SW 1271 (cell line): ENCODE measurements at regions not wholly inside any gene's neighbourhood (a gene's known extent, or its start where the extent isn't known, plus 50 kb on each side); places are given as distances from the start of the nearest gene placed in this dataset.

Source experiments
- DNase-seq, 2 experiments: peaks; one replicate each; lab custom pipeline; 2025; lab: John Stamatoyannopoulos, UW

DNA sequence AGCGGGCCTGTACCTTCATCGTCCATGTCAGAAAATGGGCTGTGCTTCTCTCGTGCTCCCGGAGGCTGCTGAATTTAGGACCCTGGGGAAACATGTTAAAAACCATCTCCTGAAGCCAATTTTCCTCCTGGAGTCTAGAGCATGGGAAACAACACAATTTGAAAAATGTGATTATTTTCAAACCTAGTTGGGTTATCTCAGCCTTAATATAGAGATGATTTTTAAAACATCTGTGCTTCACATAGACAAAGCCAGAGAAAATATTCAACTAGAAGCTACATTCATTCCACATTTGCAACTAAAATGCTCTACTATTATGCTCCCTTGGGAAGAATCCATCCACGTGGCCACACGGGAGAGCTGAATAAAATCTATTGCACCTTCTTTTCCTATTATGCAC lies 225.9 kb upstream of the TMEM72 start:
- DNase-seq = no peak

DNA sequence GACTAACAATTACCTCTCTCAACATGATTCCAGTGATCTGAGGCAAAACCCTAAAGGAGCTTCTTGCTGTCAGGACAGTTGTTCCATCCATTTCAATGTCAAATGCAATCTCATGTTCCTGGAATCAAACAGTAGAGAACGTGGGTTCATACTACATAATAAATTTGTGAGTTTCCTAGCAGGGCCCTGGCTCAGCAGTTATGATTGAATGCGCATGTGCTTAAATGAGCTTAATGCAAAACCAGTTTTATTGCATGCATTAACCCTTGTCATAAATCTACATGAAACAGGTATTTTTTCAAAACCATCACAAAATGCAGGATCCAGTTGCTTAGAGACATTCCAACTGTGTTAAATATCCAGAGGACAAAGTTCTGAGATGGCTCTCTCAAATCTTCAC lies 225.4 kb upstream of the TMEM72 start:
- DNase-seq = no peak

DNA sequence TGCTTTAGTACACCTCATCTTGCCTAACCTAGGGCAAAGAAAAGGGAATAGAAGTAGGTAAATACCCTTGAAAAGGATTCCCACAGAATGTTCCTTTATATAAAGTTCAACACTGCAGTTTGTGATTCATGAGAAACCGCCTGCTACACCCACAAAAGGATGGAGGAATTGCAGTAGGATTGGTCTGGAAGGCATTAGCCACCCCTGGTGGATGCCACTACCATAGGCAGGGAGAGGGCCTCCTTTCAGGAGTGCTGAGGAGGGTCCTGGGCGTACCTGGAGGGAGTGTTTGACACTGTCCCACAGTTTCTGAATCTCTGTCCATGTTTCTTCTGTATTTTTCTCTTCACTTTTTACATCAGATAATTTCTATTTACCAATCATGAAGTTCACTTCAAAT lies 221.8 kb upstream of the TMEM72 start:
- no peak for DNase-seq

DNA sequence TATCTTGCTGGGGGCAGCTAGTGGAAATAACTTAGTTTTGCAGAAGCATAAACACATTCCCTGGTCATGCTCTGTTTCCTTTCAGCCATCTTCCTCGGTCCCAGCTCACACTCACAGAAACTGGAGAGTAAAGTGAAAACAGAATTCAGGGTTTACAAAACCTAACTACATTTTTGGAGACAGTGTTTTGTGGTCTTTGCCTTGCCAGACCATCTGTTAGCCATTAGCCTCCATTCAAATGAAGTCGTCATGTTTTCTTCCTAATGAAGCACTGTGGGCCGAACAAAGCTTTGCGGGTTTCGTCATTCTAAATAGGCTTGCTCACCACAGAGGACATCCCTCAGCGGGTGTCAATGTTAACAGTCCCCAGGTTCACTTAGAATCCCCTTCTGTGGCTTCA lies 214.6 kb upstream of the TMEM72 start:
- DNase-seq = no peak

DNA sequence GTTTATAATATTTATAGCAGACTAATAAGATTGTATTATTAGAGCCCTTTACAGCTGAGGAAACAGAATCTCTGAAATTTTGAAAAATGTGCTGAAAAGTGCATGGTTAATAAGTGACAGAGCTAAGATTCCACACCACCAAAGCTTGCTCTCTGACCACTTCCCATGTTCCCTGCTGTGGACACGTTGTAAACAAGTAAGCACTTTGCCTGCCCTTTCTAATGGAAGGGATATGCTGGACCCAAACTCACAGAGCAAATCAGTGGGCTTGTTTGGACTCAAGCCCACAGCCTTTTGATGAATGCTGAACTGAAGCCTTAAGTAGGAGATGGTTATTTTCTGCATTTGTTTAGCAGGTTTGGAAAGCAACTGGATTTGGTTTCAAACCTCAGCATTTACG lies 214.0 kb upstream of the TMEM72 start:
- no peak for DNase-seq

DNA sequence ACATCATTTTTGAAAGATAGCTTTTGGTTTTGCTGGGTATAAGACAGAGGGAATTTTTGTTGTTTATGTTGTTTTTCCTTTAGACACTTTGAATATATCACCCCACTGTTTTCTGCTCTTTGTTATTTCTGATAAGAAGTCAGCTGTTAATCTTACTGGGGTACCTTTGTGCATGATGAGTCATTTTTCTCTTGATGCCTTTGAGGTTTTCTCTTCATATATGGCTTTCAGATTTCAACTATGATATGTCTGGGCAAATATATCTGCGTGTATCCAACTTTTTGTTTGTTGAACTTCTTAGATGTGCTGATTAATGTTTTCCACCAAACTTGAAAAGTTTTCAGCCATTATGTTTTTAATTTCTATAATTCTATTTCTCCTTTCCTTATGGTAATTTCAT lies 208.6 kb upstream of the TMEM72 start:
- no peak for DNase-seq

DNA sequence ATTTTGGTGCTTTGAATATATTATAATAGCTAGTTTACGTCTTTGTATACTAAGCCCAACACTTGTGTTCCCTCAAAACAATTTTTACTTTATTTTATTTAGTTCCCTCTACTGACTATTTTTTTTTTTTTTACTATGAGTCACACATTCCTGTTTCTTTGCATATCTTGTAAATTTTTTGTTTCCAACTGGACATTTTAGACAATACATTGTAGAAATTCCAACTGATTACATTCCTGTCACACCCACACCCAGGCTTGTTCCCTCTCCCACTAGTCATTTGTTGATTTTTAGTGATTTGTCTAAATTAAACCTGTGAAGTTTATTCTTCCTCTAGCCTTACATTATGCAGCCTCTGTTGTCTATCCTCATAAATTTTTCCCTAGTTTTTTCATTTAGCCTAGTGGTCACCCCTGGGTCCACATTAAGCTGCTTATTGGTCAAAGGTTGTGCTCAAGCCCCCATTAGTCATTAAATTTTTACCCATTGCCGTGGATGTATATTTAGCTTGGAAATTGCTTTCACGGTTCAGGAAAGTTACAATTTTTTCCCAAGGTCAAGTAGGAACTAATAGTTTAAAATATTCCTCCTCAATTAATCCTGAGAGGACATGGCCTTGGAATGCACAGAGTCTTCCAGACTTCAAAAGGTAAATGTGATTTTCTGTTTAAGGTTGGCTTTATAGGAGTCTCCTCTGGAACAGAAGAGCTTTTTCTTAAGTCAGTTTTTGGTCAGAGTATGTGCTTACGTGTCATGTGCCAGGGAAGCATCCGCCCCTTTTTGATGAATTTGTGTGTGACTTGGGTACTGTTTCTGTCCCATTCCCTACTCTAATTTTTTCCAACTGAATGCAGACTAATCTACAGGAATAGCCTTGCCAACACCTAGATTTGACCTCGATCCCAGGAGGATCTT lies 207.6 kb upstream of the TMEM72 start:
- DNase-seq = no peak

DNA sequence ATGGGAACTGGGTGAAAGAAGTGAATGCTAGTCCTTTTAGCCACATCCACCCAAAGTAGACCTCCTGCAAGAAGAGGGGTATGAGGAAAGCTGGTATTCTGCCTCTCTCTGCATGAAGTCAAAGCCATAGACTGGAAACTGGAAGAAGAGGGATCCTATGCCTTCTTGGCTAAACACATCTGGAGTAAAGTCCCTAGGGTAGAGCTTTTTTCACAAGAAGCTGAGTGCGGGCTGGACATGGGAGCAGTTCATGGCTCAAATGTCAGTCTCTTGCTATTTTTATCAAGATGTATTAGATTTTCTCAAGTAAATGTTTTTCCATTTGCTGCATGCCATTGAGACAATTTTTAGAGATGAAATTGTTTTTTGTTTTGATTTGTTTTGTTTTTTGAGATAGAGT lies 206.5 kb upstream of the TMEM72 start:
- DNase-seq = no peak

DNA sequence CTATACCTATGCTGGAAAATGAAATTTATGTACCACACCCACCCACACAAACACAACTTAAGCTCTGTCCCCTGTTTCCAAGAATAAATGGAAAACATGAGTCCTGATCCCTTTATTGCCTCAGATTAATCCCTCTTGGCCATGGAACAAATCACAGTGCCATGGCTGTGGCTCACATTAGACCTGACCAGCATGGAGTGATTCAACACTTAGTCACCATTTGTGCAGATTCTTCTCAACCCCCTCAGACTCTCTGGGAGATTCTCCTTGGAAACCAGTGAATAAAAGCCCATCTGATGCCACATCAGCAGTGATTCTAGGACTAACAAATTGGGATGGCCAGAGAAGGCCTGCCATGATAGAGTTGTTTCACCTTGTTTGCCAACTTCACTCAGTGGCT lies 204.4 kb upstream of the TMEM72 start:
- DNase-seq = no peak

DNA sequence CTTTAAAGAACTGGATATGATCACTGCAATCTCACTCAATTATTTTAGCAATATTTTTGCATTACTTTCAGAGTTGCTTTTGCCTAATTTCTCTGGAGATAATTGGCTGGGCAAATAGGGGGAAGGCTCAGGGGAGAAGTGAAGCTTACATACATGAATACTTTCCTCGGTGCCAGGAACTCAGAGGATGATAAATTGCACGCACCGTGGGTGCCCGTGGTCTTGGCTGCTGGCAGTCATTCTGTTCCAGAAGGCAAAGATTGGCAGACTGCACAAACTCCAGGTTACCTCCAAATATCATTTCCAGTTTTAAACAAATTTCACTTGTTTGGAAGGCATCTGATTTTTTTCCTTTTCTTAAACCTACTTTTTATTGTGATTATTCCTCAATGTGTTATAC lies 197.8 kb upstream of the TMEM72 start:
- no peak for DNase-seq

DNA sequence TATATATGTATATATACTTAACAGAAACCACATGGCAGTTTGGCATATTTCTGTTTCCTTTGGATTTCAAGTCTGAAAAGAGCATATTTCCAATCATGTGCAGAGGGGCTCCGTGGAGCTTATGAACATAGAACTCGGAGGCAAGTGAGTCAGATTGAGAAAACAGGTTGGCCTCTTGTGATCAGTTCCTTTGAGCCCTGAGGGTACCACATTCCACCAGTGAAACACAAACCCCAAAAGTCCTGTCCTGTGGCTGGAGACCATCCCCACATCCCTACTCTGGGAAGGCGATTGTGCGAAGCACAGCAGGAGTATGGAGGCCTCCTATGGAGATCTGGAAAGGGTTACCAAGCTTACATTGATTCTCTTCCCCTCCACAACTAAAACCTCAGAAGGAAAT lies 196.7 kb upstream of the TMEM72 start:
- no peak for DNase-seq

DNA sequence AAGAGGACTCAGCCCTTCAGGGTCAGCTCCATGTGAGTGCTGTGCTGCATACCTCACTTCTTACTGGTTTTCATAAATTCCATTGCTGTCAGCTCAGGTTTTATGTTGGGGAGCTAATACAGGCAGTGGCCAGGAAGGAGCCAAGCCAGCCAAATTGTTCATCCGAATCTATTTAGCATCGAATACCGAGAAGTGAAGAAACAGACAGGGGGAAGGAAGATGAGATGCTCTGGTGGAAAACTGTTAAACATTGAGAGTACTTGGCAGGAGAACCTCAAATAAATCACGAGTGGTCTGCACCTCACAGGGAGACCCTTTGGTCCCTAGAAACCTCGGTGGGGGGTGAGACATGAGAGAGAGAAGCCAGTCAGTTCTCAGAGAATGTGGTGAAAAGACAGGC lies 196.0 kb upstream of the TMEM72 start:
- no peak for DNase-seq

DNA sequence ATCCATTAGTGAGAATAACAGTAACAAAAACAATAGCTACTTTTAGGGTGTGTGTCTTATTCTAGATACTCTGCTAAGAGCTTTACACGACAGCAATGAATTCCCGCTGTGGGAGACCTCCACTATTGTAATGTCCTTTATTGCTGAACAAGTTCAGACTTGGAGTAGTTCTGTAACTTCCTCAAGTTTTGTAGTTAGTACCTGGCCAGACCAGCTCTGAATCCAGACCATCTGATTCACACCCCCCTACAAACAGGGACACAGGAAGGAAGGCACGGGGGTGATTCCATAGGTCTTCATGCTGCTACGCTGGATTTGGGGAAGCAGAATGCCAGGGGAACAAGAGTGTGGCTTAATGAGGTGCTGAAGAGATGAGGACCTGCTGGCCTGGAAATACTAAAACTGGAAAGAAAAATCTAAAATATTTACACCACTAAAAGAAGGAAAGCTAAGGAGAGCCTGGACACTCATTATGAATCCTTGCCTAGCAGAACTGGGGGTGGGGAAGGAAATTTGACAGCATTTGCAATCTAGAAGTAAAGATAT lies 194.6 kb upstream of the TMEM72 start:
- DNase-seq = no peak

DNA sequence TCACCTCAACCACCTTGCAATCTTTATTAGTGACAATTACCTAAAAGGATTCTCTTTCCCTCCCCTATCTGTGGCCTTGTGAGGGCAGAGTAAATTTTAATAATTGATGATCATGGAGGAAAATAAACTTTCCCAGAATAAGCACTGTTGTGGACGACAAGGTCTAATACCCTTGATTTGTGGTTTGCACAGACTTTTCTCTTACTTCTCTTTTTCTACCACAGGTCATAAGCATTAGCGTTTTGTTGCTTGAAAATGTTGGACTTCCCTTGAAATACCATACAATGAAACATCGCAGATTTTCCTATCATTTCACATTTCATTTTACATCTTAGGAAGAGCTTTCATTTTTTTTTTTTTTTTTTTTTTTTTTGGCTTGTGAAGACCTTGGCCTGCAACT lies 188.1 kb upstream of the TMEM72 start:
- DNase-seq = no peak

DNA sequence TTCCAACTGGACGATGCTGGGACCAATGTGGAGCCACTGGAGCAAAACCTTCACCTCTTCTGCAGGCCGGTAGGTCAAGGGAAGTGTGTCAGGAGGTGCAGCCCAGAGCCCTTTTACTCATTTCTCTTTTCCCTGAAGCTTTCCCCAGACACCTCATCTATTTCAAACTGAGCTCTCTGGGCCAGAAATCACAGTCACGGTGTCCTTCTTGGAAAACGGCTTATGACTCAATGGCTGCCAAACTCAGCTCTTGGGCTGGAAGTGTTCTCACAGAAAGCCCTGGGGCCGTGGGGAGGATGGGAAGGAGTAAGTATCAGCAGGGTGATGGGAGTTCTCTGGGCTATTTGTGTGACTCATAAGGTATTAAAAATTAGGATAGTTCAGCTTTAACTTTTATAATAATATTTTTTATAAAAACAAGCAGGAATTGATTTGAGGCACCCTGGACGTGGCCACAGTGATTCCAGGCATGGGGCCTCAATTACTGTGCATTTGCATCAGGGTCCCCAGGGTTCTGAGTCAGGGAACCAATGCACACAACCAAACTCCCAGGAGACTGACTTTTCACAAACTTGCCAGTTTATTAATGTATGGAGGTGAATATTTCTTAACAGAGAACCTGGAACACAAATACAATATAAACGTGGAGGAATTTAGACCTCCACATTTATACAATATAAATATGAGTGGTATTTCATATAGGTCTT lies 187.4 kb upstream of the TMEM72 start:
- DNase-seq = no peak

DNA sequence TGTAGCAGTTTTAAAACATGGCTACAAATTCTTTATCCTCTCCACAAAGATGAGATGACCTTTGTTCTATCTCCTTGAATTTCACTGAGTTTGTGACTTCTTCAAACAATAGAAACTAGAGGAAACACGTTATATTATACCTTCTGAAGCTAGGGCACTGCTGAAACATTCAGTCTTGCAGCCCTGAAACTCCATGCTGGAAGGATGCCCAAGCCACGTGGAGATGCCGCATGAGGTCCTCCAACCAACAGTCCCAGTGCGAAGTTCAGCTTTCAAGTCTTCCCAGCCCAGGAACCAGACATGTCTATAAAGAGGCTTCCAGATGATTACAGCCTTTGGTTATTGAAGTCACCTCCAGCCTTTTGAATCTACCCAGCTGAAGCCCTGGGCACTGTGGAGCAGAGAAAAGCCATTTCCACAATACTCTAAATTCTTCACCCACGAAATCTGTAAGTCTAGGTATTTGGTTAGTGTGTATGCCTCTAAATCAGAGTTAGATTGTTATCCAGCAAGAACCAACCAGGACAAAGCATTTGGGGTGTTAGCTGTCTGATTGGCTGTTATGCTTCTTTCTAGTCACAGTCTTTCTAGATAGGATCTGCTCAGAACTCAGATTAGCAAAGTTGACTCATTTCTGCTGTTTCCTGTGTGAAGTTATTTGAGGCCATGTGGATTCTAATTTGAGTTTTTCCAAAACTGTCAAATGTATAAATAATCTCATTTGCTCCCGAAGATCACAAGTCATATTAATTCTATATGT lies 186.5 kb upstream of the TMEM72 start:
- DNase-seq = no peak

DNA sequence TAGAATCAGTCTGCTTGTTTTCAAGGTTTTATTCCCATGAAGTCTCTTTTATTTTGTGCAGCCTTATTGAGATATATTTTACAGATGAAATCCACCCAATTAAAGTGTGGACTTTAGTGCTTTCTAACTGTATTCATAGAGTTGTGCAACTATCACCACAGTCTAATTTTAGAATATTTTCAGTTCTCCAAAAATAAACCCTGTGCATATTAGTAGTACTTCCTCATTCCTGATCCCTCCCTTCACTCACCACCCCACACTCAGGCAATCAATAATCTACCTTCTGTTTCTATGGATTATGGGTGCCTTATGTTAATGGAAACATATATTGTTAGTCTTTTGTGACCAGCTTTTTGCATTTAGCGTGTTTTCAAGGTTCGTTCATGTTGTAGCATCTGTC lies 185.7 kb upstream of the TMEM72 start:
- DNase-seq = no peak

DNA sequence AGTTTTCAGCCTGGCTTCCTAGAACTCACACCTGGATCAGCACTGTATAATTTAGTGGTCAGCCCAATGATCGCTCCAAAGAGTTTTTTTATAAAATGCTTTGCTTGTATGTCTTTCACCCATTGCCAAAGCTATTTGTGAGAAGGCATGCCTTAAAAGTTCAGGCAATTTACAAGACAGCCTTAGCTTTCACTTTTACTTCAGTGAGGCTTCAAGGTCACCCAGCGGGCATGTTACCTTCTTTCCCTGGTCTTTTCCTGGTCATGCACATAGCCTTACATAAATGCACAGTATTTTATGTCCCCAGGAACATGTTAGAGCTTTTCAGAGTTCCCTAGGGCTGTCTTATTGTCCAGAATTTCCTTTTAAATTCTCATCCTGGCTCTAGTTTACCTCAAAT lies 179.9 kb upstream of the TMEM72 start:
- DNase-seq = no peak

DNA sequence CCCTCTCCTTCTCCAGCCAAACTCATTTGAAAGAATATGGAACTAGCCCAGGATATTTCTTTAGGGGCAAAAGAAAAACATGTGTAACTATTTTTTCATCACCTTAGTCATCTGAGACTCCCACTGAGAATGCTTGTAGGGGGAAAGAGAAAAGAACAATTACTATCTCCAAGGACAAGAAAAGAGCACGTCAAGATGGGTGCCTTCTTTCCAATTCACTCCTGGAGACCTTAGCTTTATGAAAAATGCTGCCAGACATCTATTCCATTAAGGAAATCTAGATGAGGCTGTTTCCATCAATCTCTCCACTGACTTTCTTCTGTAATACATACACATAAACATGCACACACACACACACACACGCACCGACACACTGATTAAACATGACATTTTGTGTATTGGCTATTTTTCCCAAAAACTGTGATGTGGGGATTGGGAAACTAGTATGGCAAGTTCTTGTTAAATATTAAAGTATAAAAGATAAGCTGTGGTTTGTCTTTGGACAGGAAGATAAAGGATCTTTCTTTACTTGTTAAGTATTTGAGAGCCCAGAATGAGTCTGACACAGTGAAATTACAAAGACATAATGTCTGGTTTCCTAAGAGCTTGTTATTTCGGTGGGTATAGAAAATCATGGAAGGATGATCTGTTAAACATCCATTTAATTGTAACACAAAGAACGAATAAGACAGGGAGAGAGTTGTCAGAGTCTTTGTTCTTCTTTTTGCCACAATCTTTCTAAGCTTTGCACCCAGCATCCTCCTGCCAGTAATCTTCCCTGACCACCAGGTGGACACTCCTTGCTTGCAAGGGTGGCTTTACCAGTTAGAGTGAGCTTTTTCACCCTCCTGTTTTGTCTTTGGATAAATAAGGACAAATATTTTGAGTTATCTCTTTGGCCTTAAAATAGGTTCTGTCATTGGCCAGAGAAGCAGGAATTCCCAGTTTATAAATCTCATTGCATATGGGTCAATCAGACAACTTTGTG lies 177.3 kb upstream of the TMEM72 start:
- DNase-seq = no peak

DNA sequence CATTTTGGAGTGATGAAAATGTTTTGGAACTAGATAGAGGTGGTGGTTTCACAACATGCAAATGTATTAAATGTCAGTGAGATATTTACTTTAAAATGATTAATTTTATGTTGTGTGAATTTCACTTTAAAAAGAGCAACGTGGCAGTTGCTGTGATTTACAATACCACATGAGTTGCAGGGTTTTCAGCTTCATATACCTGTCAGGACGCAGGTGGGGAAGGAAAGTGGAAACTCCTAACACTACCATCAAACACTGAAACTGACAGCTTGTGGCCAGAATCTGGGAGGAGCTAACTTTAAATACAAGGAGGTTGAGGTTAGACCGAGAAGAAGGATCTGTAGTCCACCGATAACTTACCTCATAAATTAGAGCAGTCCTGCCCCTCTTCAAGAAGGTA lies 168.9 kb upstream of the TMEM72 start:
- no peak for DNase-seq

DNA sequence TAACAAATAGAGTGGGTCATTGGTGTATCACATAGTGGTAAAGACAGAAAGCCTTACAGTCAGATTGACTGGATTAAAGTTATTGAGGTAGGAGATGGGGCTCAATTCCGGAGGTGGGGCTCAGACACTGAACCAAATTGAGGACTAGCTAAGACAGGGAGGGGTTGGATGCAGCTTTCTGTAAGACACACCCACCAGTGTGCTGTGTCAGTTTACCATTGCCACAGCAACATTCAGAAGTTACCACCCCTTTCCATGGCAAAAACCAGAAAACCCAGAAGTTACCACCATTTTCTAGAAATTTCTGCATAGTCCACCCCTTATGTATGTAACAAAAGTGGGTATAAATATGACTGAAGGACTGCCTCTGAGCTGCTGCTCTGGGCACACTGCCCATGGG lies 167.6 kb upstream of the TMEM72 start:
- DNase-seq = no peak
